Hematopoietic multipotent progenitor cell treated with erythropoietin and hydrocortisone succinate and interleukin-3 and kit ligand, for 4 days (in vitro differentiated cells): ENCODE measurements at regions not wholly inside any gene's neighbourhood (a gene's known extent, or its start where the extent isn't known, plus 50 kb on each side); places are given as distances from the start of the nearest gene placed in this dataset.

Experiments used
- DNase-seq: peaks from one replicate; pipeline ENCODE4 v3.0.0-alpha.2; 2015

GRCh38 chr7:13047061-13047460 is 359.6 kb downstream of the ARL4A start:
- DNase-seq, result no peak

GRCh38 chr7:13049946-13050345 is 362.5 kb downstream of the ARL4A start:
- no peak for DNase-seq

GRCh38 chr7:13050703-13051102 is 363.3 kb downstream of the ARL4A start:
- peak; percentile 51 for DNase-seq

- DNase-seq, result peak; percentile 53
These were observed 368.4 kb downstream of the ARL4A start for GRCh38 chr7:13055732-13056368.

- DNase-seq, result peak; percentile 5
These were observed 370.2 kb downstream of the ARL4A start for GRCh38 chr7:13057462-13058200.

- DNase-seq, result no peak
These were observed 372.7 kb downstream of the ARL4A start for GRCh38 chr7:13060173-13060572.

- DNase-seq, result no peak
These were observed 373.7 kb downstream of the ARL4A start for GRCh38 chr7:13061115-13061514.

- DNase-seq, result no peak
These were observed 375.2 kb downstream of the ARL4A start for GRCh38 chr7:13062631-13063030.

GRCh38 chr7:13067036-13067435 is 379.6 kb downstream of the ARL4A start:
- peak; percentile 3 for DNase-seq

GRCh38 chr7:13068032-13068431 is 380.6 kb downstream of the ARL4A start:
- no peak for DNase-seq

GRCh38 chr7:13069841-13070240 is 382.4 kb downstream of the ARL4A start:
- DNase-seq, result no peak

- no peak for DNase-seq
These were observed 384.6 kb downstream of the ARL4A start for GRCh38 chr7:13072014-13072413.

- DNase-seq, result no peak
These were observed 390.0 kb downstream of the ARL4A start for GRCh38 chr7:13077466-13077865.

GRCh38 chr7:13078105-13078504 is 390.7 kb downstream of the ARL4A start:
- DNase-seq, result no peak

- DNase-seq, result no peak
These were observed 403.5 kb downstream of the ARL4A start for GRCh38 chr7:13090959-13091358.

GRCh38 chr7:13091974-13092707 is 404.7 kb downstream of the ARL4A start:
- DNase-seq, result no peak

- no peak for DNase-seq
These were observed 405.2 kb downstream of the ARL4A start for GRCh38 chr7:13092708-13093005.

- DNase-seq, result no peak
These were observed 405.7 kb downstream of the ARL4A start for GRCh38 chr7:13093160-13093559.

- no peak for DNase-seq
These were observed 410.1 kb downstream of the ARL4A start for GRCh38 chr7:13097499-13097898.

GRCh38 chr7:13098161-13098560 is 410.7 kb downstream of the ARL4A start:
- DNase-seq, result no peak

GRCh38 chr7:13099154-13099795 is 411.8 kb downstream of the ARL4A start:
- DNase-seq, result no peak

- peak; percentile 65 for DNase-seq
These were observed 416.7 kb downstream of the ARL4A start for GRCh38 chr7:13104128-13104527.

GRCh38 chr7:13105209-13105608 is 417.8 kb downstream of the ARL4A start:
- DNase-seq, result no peak

- no peak for DNase-seq
These were observed 419.1 kb downstream of the ARL4A start for GRCh38 chr7:13106513-13106912.
